Upper lobe of left lung (tissue), 6 donors: ENCODE measurements at regions not wholly inside any gene's neighbourhood (a gene's known extent, or its start where the extent isn't known, plus 50 kb on each side); places are given as distances from the start of the nearest gene placed in this dataset.
"Not testable (repeated sequence)": the region's sequence is repeated elsewhere in the genome, so short reads cannot be mapped to it uniquely, and the experiment has no call there.

Source experiments
- ATAC-seq, 2 donors: fragments of 200-7000 bp; cut with Tn5 transposase; one replicate each; pipeline ENCODE4 v1.9.1; 2022; ENCODE audit warnings: mild to moderate bottlenecking in 2 of 2, moderate library complexity in 2 of 2; ENCODE audit not compliant: low FRiP score in 2 of 2
- DNase-seq, 2 donors: peaks; one replicate each; pipeline ENCODE4 v3.0.0-alpha.2; 2019 to 2020
- H3K27ac ChIP-seq, 4 donors: fragments of 200-600 bp; sonication (generic); one replicate each; pipeline ENCODE4 v1.5.1; 2016 to 2019
- H3K27me3 ChIP-seq, 4 donors: fragments of 200-600 bp; sonication (generic); one replicate each; pipeline ENCODE4 v1.5.1; 2017 to 2019
- H3K36me3 ChIP-seq, 4 donors: fragments of 200-600 bp; sonication (generic); one replicate each; pipeline ENCODE4 v1.5.1; 2016 to 2019
- H3K4me1 ChIP-seq, 4 donors: fragments of 200-600 bp; sonication (generic); one replicate each; pipeline ENCODE4 v1.5.1; 2018 to 2019
- H3K4me3 ChIP-seq, 4 donors: fragments of 200-600 bp; sonication (generic); one replicate each; pipeline ENCODE4 v1.5.1; 2017 to 2019; ENCODE audit warnings: mild to moderate bottlenecking in 2 of 4, moderate library complexity in 1 of 4
- H3K9me3 ChIP-seq, 4 donors: fragments of 200-600 bp; sonication (generic); one replicate each; pipeline ENCODE4 v1.5.1; 2018 to 2019
- CTCF ChIP-seq, 6 experiments: fragments of 450-650 bp in 4 of 6; fragments of 200-600 bp in 2 of 6; sonication (generic) in 2 of 6; IDR thresholded peaks; one replicate each; pipeline ENCODE4 v1.5.1; 2016 to 2019; ENCODE audit warnings: antibody characterized with exemption in 6 of 6
- EP300 ChIP-seq, 4 donors: sonication (generic); formaldehyde crosslinking; IDR thresholded peaks; one replicate each; pipeline ENCODE4 v1.5.1; 2017; ENCODE audit warnings: antibody characterized with exemption in 4 of 4, control low read depth in 2 of 4
- POLR2A ChIP-seq, 4 donors: fragments of 450-650 bp; IDR thresholded peaks; one replicate each; pipeline ENCODE4 v1.5.1; 2016 to 2017; ENCODE audit warnings: antibody characterized with exemption in 4 of 4, mild to moderate bottlenecking in 2 of 4
- POLR2AphosphoS5 ChIP-seq, 2 donors: sonication (generic); formaldehyde crosslinking; IDR thresholded peaks; one replicate each; pipeline ENCODE4 v1.5.1; 2017; ENCODE audit warnings: antibody characterized with exemption in 2 of 2
- WGBS, 2 donors: methylation state at CpG; one replicate each; pipeline ENCODE4 v1.1.5; 2017 to 2018; 5-methylcytosine and 5-hydroxymethylcytosine counted together
- donor health status: DM: no; HTN: no; CAD: no; lungs with moderate emphysema.
- donor health status: DM: no; HTN: yes; CAD: no; lungs with severe emphysema.

GRCh38 chr15:81882504-81882903, 163.3 kb downstream of the MEX3B start:
- no peak for ATAC-seq
- no peaks in the 10 kb centered on the region for H3K4me1 ChIP-seq
- no peaks in the 10 kb centered on the region for H3K36me3 ChIP-seq
- no peak for TF ChIP-seq POLR2AphosphoS5 (IDR thresholded peaks at IDR 0.05)
- no peak for TF ChIP-seq CTCF (IDR thresholded peaks at IDR 0.05)
- no peak for TF ChIP-seq EP300 (IDR thresholded peaks at IDR 0.05)
- TF ChIP-seq POLR2A (IDR thresholded peaks at IDR 0.05), result no peak
- DNase-seq, result no peak
- no peaks in the 10 kb centered on the region for H3K27me3 ChIP-seq
- no peaks in the 10 kb centered on the region for H3K9me3 ChIP-seq
- H3K4me3 ChIP-seq, result no peak overlapping the region
- no peak overlapping the region for H3K27ac ChIP-seq
- 55 to 65% methylated on average over 5 of the region's 5 CpGs for WGBS, 2 donors

- WGBS, 2 donors, result 44 to 47% methylated on average over 5 of the region's 5 CpGs
- H3K36me3 ChIP-seq, result no peaks in the 10 kb centered on the region
- no peaks in the 10 kb centered on the region for H3K4me1 ChIP-seq
- no peak overlapping the region for H3K4me3 ChIP-seq
- no peak for DNase-seq
- no peak overlapping the region for H3K27ac ChIP-seq
- H3K9me3 ChIP-seq, result no peaks in the 10 kb centered on the region
- ATAC-seq, result no peak
- TF ChIP-seq POLR2AphosphoS5 (IDR thresholded peaks at IDR 0.05) (no peak), CTCF (IDR thresholded peaks at IDR 0.05) (no peak), POLR2A (IDR thresholded peaks at IDR 0.05) (no peak), EP300 (IDR thresholded peaks at IDR 0.05) (no peak)
- H3K27me3 ChIP-seq, result no peaks in the 10 kb centered on the region
Observed at GRCh38 chr15:81880833-81881232, 165.0 kb downstream of the MEX3B start.

- WGBS, 2 donors, result 58 to 70% methylated on average over 3 to 4 of the region's 4 CpGs
- DNase-seq (no peak), ATAC-seq (no peak)
- H3K27me3 ChIP-seq, result no peaks in the 10 kb centered on the region
- TF ChIP-seq POLR2AphosphoS5 (IDR thresholded peaks at IDR 0.05) (no peak), CTCF (IDR thresholded peaks at IDR 0.05) (no peak), EP300 (IDR thresholded peaks at IDR 0.05) (no peak), POLR2A (IDR thresholded peaks at IDR 0.05) (no peak)
- H3K4me3 ChIP-seq, result no peak overlapping the region
- no peaks in the 10 kb centered on the region for H3K9me3 ChIP-seq
- H3K4me1 ChIP-seq, result no peaks in the 10 kb centered on the region
- no peaks in the 10 kb centered on the region for H3K36me3 ChIP-seq
- no peak overlapping the region for H3K27ac ChIP-seq
Observed at GRCh38 chr15:81880314-81880713, 165.5 kb downstream of the MEX3B start.

GRCh38 chr15:81875717-81876116, 170.1 kb downstream of the MEX3B start:
- not testable (repeated sequence) for H3K4me1 ChIP-seq, ATAC-seq, H3K27me3 ChIP-seq, H3K9me3 ChIP-seq, DNase-seq, H3K27ac ChIP-seq, H3K4me3 ChIP-seq, H3K36me3 ChIP-seq
- 100% methylated on average over 1 of the region's 1 CpG for WGBS, 2 donors

- H3K27me3 ChIP-seq, H3K36me3 ChIP-seq, H3K4me1 ChIP-seq, ATAC-seq, H3K4me3 ChIP-seq, DNase-seq, H3K9me3 ChIP-seq, H3K27ac ChIP-seq: not testable (repeated sequence)
- WGBS, 2 donors, result 96 to 98% methylated on average over 17 to 27 of the region's 29 CpGs
Observed at GRCh38 chr15:81870746-81871106, 175.1 kb downstream of the MEX3B start.

GRCh38 chr15:81870062-81870745, 175.6 kb downstream of the MEX3B start:
- not testable (repeated sequence) for ATAC-seq, H3K4me3 ChIP-seq, H3K4me1 ChIP-seq, H3K27ac ChIP-seq, DNase-seq, H3K9me3 ChIP-seq, H3K36me3 ChIP-seq, H3K27me3 ChIP-seq
- WGBS, 2 donors, result 91 to 93% methylated on average over 16 of the region's 16 CpGs
